ENCODE measurements at regions not wholly inside any gene's neighbourhood (a gene's known extent, or its start where the extent isn't known, plus 50 kb on each side); places are given as distances from the start of the nearest gene placed in this dataset.

DNA sequence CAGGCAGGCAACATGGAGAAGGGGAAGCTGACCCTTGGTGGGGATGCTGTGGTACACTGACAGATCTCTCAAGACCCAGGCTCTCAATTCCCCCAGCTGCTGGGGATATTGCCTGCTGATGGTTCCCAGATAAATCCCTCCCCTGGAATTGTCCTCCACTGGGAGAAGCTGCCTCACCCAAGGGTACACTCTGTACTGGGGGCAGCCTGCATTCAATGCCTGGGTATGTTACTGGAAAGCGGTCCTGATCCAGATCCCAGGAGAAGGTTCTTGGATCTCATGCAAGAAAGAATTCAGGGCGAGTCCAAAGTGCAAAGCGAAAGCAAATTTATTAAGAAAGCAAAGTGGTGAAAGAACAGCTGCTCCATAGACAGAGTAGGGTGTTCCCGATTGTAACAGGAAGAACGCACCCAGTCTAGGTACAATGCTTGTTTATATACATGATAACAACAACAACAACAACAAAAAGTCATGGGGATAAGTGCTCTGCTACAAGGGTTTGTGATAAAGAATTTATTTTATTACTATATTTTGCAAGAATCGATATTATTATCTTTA is 591.5 kb upstream of the ADAMTS9 start:
- TF ChIP-seq GATA2 (IDR thresholded peaks at IDR 0.05; ENCODE audit: low read depth, low read length): no peak
- TF ChIP-seq GATA3 (IDR thresholded peaks at IDR 0.05; ENCODE audit: low read depth, low read length): no peak
